Activated CD4-positive, alpha-beta T cell treated with anti-CD3 and anti-CD28 coated beads, Interleukin-10, Interleukin-2, amounts not matched to agents 100 ng/mL and 50 ng/mL, durations not matched to agents 16 hours and 8 hours (primary cell): ENCODE measurements at regions not wholly inside any gene's neighbourhood (a gene's known extent, or its start where the extent isn't known, plus 50 kb on each side); places are given as distances from the start of the nearest gene placed in this dataset.

Source experiments
- DNase-seq: peaks from one replicate; pipeline ENCODE4 v3.0.0-alpha.2; 2020

- DNase-seq = no peak
Observed at GRCh38 chr12:75900226-75900625, 131.3 kb downstream of the PHLDA1 start.

GRCh38 chr12:75894965-75895754 lies 136.4 kb downstream of the PHLDA1 start:
- no peak for DNase-seq

GRCh38 chr12:75893765-75894164 lies 137.8 kb downstream of the PHLDA1 start:
- DNase-seq = no peak

- DNase-seq = no peak
Observed at GRCh38 chr12:75892731-75893408, 138.7 kb downstream of the PHLDA1 start.

GRCh38 chr12:75891072-75891471 lies 140.5 kb downstream of the PHLDA1 start:
- no peak for DNase-seq

- no peak for DNase-seq
Observed at GRCh38 chr12:75890660-75891059, 140.9 kb downstream of the PHLDA1 start.

- no peak for DNase-seq
Observed at GRCh38 chr12:75890141-75890540, 141.4 kb downstream of the PHLDA1 start.

GRCh38 chr12:75888874-75889613 lies 142.5 kb downstream of the PHLDA1 start:
- no peak for DNase-seq

- DNase-seq = no peak
Observed at GRCh38 chr12:75888399-75888798, 143.2 kb downstream of the PHLDA1 start.

- no peak for DNase-seq
Observed at GRCh38 chr12:75887979-75888378, 143.6 kb downstream of the PHLDA1 start.

- no peak for DNase-seq
Observed at GRCh38 chr12:75884465-75884985, 147.1 kb downstream of the PHLDA1 start.

- DNase-seq = no peak
Observed at GRCh38 chr12:75883241-75883640, 148.3 kb downstream of the PHLDA1 start.

- DNase-seq = no peak
Observed at GRCh38 chr12:75882421-75882820, 149.2 kb downstream of the PHLDA1 start.

- DNase-seq = no peak
Observed at GRCh38 chr12:75881920-75882319, 149.7 kb downstream of the PHLDA1 start.

- DNase-seq = no peak
Observed at GRCh38 chr12:75877763-75878621, 153.6 kb downstream of the PHLDA1 start.

- no peak for DNase-seq
Observed at GRCh38 chr12:75876832-75877762, 154.5 kb downstream of the PHLDA1 start.

- no peak for DNase-seq
Observed at GRCh38 chr12:75874441-75874840, 157.1 kb downstream of the PHLDA1 start.

- DNase-seq = no peak
Observed at GRCh38 chr12:75872762-75873161, 158.8 kb downstream of the PHLDA1 start.

GRCh38 chr12:75870878-75871277 lies 160.7 kb downstream of the PHLDA1 start:
- DNase-seq = no peak

GRCh38 chr12:75868501-75868900 lies 163.1 kb downstream of the PHLDA1 start:
- DNase-seq = no peak

- no peak for DNase-seq
Observed at GRCh38 chr12:75865315-75865714, 166.3 kb downstream of the PHLDA1 start.
